ENCODE measurements at regions not wholly inside any gene's neighbourhood (a gene's known extent, or its start where the extent isn't known, plus 50 kb on each side); places are given as distances from the start of the nearest gene placed in this dataset.

DNA sequence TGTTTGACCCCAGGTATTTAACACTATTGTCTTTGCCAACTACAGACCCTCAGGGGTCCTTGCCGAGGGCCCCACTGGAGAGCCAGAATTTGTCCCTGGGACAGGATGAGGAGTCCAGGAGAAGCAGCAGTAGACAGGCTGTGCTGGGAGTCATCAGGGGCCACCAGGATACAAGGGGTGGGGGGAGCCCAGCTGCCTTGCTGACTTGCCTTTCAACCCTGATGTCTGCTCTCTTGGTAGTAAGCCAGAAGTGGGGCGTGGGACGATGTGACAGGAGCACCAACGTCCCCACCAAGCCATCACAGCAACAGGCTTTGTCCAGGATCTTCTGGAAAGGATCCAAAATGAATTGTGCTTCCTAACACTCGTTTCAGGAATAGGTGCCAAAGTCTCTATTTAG lies 62.4 kb upstream of the CDCA7L start:
- no peak for TF ChIP-seq CTCF (IDR thresholded peaks at IDR 0.05)
- TF ChIP-seq POLR2AphosphoS5 (IDR thresholded peaks at IDR 0.05), result no peak
- no peak for TF ChIP-seq POLR2A (IDR thresholded peaks at IDR 0.05)

All from breast epithelium (tissue), 3 donors.